HG02885 (cell line): ENCODE measurements at regions not wholly inside any gene's neighbourhood (a gene's known extent, or its start where the extent isn't known, plus 50 kb on each side); places are given as distances from the start of the nearest gene placed in this dataset.

ENCODE experiments used
- ATAC-seq: cut with Tn5 transposase; IDR thresholded peaks from one replicate; pipeline ENCODE4 v1.9.1; 2021; ENCODE audit warnings: mild to moderate bottlenecking; ENCODE audit not compliant: unreplicated experiment, poor library complexity

DNA sequence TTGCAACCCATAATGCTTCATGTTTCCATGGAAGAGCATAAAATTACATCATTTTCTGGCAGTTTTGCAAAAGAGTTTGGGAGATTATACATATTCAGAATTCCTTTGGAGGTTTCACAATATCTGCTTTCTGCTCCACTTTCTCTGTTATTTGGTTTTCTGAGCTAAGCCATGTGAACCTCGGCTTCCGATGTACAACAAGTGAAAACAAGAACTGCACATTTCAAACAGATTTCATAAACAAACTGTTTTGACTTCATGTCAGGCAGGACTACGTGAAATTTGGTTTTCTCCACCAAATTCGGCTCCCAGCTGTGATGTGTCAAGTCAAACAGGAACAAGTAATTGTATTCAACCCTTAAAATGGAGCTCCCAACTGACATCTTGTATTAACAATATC lies 609.8 kb downstream of the IRX1 start:
- no peak for ATAC-seq

DNA sequence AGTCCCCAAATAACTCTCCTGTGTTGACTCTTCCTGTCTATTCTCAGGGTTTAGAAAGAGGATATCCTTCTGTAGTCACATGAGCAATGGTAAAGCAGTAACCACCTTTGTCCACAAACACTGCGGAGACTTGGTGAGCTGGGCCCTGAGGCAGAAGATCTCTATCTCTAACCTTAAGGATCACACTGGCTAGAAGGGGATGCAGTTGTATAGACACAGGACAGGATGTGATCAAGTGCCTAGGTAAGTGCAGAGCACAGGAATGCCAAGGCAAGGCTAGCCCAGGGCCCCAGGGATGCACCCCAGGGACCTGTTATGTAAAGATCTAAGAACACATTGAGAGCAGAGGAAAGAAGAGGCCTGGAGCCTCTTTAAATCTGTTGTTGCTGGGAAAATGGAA lies 610.5 kb downstream of the IRX1 start:
- ATAC-seq: no peak

DNA sequence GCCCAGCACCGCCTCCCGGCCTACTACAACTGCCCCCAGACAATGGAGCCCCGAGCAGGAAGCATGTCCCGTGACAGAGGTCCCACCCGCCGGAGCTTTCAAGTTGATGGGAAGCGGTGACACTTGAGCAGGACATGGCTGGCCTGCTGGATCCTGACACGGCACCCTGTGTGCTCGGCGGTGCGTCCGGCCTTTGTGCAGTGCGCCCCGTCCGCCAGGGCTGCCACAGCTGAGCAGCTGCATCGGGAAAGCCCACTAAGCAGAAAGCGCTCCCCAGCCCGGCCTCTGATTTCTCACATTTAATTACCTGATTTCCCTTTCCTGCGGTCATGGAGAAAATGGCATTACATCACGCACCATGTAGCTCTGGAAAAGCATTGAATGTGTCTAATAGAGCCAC lies 611.9 kb downstream of the IRX1 start:
- no peak for ATAC-seq

DNA sequence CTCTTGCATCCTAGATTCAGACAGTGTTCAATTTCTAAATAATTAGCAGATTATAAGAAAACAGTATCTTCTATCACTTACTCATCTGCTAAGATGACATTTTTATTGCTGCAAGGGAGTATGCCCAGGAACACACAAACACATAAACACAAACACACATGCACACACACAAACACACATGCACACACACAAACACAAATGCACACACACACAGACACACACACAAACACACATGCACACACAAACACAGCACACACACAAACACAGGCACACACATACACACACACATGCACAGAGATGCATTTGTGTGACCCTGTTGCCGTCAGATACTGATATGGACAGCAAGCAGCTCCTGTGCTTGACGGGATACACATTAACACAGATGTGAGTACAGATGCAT lies 612.9 kb downstream of the IRX1 start:
- ATAC-seq: no peak

DNA sequence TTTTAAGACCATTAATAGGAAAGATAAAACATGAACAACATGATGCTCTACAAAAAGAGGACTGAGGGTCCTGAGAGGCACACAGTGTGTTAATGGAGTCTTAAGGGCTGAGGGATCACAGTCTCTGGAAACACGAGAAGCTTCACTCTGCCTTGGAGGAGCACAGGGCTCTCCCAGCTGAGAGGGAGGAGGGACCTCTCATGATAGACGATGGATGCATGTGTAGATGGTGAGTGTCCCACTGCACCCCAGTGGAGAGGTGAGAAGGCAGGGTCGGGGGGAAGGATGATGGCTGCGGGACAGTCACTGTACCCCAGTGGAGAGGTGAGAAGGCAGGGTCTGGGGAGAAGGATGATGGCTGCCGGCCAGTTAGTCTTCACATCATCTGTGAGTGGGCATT lies 613.4 kb downstream of the IRX1 start:
- ATAC-seq: no peak

GRCh38 chr5:4212071-4212739 lies 616.6 kb downstream of the IRX1 start:
- ATAC-seq: no peak

GRCh38 chr5:4212981-4213819 lies 617.6 kb downstream of the IRX1 start:
- no peak for ATAC-seq

DNA sequence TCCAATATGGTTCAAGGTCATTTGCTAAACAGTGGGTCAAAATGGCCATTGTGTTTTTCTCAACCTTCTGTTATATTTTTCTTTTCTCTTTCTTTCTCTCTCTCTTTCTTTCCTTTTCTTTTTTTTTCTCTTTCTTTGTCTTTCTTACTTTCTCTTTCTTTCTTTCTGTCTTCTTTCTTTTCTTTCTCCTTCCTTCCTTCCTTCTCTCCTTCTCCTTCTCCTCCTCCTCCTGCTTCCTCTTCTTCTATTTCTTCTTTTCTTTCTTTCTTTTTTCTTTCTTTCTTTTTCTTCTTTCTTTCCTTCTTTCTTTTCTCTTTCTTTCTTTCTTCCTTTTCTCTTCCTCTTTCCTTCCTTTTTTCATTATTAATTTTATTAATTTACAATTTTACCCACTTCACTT lies 619.5 kb downstream of the IRX1 start:
- ATAC-seq: no peak

DNA sequence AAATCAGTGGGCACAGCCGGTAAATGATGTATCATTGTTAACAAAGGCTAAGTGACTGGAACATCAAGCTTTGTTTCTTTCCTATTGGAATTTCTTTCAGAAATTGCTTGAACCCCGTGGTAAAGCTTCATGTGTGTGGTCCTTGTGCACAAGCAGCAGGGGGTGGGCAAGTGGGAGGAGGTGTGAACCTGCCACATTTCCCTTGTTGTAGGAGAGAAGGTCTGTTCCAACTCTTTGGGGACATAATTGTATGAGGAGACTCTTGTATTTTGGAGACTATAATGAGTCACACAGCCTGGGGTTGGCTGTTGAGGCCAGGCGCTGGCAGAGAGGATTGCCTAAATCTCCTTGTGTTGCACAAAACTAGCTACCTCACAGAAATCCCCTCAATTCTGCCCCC lies 620.5 kb downstream of the IRX1 start:
- ATAC-seq: no peak

DNA sequence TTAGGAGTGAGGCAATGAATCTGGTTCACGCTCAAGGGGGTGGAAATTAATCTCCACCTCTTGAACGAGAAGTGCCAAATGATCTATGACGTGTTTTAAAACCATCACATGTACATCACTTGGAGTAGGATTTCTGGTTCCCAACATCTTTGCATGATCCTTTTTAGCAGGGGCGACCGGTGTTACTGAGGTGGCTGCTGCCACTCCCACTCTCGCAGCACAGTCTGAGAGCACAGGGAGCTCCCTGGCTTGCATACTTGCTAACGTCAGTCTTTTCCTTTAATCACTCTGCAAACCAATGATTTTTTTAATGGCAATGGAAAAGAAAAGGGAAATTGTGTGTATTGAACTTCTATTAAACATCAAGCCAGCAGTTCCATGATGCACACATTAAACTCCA lies 624.4 kb downstream of the IRX1 start:
- ATAC-seq: no peak

GRCh38 chr5:4221048-4221447 lies 625.4 kb downstream of the IRX1 start:
- ATAC-seq: no peak

DNA sequence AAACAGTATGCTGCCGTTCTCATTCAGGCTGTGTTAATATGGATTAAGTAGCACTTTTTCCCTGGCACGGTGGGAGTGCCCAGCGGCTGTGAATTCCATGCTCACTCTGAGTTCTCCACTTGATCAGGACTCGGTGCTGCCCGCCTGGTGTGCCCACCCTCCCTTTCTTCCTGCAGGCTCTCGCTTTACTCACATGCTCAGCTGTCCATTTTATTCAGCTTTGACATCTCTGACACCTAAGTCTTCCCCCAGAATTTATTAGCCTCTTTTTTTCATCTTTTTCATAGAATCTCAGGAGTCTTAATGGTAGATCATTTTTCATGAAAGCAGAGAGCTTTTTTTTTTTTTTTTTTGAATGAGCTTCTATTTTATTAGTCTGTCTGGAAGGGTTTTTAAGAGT lies 626.5 kb downstream of the IRX1 start:
- no peak for ATAC-seq

DNA sequence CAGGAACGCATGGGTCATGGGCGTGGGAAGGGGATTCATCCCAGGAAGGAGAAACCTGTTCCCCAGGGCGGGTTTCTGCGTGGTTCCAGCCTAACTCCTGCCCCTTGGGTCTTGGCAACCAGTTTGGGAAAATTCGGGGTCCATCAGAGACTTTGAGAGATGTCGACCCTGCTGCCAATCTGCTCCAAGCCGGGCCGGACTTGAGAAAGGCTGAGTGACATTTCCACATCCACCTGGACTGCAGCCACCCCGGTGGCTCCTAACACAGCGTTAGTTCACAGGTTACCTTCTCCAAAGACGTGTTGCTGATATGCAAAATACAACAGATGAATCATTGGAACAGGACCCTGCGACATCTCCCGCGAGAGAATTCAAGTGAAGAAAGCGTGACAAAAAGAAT lies 627.2 kb downstream of the IRX1 start:
- no peak for ATAC-seq

DNA sequence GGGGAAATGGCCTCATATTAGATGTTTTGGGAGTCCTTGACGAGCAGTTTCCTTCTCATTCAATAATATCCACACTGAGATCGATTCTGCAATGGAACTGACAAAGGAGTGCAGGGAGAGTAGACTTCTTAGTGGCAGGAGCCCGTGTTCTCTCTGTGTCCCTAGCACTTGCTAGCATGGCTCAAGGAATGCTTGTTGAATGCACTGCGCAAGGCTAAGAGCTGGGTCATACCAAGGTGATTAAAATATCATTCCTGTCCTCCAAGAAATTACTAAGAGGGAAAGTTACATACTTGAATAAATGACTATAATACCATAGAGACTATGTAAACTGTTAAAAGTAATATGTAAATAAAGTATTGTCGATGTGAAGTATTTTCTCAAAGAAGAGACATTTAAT lies 630.1 kb downstream of the IRX1 start:
- no peak for ATAC-seq

DNA sequence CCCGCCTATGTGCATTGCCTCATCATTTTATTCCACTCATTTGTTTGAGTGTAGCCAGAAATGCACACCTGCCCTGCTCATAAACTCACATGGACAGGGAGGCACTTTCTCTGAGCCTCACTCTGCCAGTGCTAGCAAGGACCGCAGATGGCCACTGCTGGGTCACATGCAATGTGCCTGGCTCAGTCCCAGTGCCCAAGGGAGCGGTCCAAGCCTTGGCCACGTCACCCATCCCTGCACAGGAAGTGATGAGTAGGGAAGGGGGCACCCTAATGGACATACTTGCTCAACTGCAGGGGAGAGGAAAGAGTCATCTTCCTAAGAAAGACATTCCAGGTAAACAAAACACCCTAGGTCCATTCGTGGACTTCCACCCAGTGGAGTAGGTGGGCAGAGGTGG lies 630.9 kb downstream of the IRX1 start:
- no peak for ATAC-seq

DNA sequence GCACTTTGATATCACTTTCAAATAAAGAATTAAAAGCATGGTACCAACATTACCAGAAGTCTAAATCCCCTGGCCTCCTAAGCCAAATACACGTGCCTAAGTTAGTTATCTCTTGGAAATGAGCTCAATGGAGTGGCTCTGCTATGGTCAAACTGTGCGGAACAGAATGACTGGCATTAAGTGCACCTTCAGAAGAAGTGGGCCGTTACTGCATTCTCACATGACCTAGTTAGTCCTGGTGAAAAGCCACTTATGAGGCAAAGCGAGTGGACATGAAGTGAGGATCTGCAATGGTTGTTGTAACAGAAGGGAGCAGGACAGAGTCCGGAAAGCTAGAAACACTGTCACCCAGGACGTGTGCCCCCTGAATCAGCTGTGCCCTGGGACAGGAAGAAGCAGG lies 633.1 kb downstream of the IRX1 start:
- ATAC-seq: no peak

DNA sequence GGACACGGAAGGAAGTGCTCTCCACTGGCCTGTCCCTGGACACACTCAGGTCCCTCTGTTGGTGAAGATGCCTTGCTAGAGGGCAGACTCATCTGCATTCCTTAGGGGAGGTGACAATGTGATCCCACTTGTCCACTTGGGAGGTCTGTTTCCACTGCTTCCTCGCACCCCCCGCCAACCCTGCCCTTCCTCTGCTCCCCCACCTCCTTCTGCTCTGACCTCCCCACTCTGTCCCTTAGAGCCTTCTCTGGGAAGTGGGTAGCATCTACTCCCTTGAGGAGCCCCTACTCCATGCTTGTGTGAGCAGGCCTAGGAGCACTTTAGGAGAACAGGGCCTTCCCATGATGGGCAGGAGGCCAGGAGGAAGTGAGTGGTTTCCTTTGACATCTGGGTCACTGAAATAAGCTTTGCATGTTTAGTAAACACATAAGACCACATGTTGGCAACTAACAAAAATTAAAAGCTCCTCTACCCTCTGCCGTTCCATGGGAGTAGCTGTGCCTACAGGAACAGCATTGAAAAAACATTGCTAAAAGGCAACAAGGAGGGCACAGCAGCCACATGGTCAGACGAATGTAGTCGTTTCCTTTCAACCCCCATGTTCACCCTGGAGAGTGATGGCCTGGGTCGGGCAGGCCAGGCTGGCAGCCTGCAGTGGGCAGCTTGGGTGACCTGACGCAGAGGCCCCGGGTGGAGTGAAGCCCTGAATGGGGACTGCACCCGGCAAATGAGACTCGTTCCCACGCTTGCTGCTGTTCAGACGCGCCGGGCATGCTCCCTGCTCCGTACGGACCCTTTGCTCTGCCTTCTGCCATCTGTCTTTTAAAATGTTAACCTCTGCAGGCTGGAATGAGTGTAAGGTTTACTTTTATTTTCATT lies 634.0 kb downstream of the IRX1 start:
- no peak for ATAC-seq

DNA sequence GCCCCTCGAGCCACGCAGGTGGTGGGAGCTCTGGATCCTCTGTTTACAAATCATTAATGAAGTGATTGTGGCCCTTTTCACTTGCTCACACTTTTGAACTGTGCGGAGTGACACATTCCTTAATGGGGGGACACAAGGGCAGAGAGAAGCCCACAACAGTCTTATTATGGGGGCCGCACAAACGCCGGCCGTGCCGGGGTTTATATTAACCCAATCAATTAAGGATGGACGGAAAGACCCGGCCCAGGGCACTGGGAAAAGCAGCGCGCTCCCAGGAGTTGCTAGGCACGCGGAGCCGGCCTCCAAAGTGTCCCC lies 634.8 kb downstream of the IRX1 start:
- no peak for ATAC-seq

DNA sequence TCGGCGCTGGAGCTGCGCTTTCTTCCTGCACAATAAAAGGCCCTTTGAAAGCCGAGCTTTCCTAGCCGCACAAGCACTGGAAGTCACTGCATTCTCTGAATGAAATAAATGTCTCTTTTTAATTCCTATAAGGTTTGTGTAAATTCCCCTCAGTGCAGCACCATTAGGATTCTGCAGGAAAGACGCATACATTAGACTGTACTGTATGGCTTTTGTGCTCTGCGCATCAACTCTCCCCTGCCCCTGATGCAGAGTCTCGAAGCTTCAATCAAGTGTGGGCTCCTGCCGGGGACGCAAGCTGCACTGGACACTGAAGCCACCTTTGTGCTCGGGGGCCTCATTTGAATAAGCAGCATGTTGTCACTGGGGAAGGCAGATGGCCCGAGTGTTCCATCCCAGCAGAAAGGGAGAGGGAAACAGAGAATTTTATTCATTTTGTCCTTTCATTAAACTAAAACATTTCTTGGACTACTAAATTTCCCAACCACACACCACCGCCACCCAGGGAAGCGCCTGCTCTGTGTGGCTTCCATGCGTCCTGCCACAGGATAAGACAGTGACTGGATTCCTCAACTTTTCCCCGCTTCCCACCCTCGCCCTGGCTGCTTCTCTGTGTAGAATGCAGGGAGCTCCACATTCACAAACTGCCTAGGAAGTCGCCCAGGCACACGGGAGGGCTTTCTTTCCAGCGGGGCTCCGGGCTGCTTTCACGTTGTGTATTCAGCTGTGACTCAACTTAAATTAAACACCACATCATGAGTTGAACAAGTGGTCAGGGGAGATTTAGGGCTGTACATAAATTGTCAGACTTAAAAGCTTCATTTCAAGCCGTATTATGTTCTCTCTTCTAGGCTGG lies 635.4 kb downstream of the IRX1 start:
- ATAC-seq: no peak

- ATAC-seq: no peak
These were observed 636.5 kb downstream of the IRX1 start for GRCh38 chr5:4232084-4232483.
